NOMO-1 (cell line): ENCODE measurements at regions not wholly inside any gene's neighbourhood (a gene's known extent, or its start where the extent isn't known, plus 50 kb on each side); places are given as distances from the start of the nearest gene placed in this dataset.

Source experiments
- DNase-seq, 2 experiments: peaks; one replicate each; lab custom pipeline; 2025; ENCODE audit not compliant: unreplicated experiment in 2 of 2; lab: John Stamatoyannopoulos, UW

DNA sequence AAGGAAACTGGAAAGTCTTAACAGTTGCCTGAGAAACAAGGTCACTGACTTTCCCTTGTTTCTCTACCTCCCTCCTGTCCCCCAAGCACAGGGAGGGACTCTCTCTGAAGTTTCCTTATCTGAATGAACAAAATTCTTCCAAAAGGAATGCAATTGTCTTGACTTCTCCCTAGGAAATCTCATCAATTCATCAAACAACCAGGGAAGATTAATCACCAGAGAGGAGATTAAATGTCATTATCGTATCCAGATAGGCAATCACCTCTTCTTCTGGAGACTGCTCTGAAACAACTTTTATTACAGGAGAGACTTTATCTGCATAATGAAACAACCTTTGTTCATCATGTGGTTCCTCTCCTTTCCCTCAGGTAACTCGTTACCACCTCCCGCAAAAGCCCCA is 431.4 kb downstream of the SLC16A7 start:
- DNase-seq: no peak

DNA sequence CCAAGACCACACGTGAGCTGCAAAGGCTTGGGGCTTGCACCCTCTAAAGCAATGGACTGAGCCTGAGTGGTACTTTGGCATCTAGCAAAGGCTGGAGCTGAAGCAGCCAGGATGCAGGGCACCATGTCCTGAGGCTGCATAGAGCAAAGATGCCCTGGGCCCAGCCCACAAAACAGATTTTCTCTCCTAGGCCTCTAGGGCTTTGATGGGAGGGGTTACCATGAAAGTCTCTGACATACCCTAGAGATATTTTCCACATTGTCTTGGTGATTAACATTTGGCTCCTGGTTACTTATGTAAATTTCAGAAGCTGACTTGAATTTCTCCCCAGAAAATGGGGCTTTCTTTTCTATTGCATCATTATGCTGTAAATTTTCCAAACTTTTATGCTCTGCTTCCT is 438.3 kb downstream of the SLC16A7 start:
- DNase-seq: no peak

DNA sequence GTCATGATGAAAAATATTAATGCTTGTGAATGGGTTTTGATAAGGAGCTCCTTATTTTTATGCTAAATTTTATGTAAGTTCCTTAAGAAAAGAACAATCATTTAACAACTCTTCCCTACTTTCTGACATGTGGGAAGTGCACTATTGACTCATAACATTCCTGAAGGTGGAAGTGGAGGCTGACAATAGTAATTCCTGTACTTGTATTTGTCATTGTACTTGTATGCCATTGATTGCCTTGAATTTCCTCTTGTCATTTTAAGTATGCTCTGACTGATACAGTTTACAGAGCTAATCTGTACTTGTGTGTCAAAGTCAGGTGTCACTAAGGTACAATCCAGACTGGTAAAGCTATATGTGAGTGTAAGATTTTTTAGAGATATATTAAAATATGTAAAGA is 440.0 kb downstream of the SLC16A7 start:
- no peak for DNase-seq

DNA sequence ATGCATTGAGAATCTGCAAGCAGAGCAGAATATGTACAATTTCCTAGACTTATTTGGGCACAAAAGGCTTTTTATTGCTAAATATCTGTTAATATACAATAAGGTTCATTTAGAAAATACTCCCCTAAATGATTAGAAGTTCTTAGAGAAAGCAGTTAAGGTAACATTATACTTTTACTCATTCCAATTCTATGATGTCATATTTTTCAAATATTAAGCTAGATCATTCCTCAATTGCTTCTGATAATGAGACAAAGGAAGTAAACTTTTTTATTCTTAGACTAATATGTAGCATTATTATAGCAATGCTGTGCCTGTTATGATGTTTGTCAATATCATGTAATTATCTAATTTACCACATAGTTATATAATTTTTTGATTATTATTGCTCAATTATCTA is 447.0 kb downstream of the SLC16A7 start:
- no peak for DNase-seq

DNA sequence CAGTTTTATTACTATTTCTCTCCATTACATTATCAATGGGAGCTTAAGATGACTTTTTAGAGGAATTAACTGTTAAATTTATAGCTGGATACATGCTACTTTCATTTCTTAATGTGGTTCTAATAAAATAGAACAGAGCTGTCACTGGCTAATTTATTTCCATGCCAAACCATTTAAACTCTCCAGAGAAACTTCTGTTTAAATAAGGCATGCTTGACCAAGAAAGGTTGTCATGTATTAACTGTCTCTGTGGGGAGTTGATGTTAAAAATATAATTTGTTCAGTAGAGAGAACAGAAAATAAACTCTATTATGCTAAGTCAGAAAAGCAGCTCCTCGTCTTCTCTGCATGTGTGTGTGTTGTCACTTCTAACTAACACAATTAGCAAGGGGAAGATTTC is 447.4 kb downstream of the SLC16A7 start:
- DNase-seq: no peak

DNA sequence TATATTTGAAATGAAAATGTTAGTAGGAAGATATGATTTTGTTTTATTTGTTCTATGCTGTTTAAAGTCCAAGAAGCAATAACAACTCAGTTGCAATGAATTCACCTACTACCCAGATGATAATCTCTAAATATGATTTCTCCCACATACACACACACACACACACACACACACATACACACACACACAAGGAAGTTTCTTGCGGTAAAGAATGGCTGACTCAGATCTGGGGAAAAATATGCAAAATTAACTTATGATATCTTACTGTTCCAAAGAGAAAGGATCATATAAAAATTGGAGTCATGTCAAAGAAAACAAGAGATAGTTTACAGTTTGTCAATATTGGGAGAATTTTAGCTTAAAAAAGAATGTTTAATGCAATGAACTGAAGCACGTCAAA is 456.7 kb downstream of the SLC16A7 start:
- no peak for DNase-seq

DNA sequence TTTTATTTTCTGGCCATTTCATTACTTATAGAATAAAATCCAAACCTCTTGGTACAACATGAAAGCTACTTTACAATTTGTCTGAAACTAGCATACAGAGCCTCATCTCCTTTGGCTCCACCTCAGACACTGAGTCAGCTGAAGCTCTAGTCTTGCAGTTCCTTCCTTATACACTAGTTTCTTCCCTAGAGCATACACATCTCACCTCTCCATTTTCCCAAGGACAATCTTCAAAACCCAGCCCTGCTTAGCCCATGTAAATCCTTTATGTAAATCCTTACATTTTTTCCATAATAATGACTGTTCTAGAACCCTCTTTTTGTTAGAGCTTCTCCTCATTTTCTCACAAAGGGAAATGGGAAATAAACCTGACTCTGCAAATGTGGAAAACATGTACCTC is 463.4 kb downstream of the SLC16A7 start:
- no peak for DNase-seq

DNA sequence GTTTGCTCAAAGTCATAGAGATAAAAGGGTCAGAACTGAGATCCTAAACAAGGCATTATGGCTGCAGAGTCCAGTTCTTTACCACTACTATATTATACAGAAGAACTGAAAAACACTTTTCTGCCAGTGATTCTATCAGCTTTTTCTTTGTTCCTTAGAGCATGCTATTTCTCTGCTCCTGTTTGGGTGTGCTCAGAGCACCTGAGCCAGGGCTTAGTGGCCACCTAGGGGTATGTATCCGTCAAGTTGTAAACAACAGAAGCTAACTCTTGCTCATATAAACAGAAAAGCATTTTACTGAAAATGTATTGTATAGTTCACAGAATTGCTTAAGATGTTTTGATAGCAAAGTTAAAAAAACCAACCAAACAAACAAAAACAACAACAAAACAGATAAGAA is 470.8 kb downstream of the SLC16A7 start:
- no peak for DNase-seq

DNA sequence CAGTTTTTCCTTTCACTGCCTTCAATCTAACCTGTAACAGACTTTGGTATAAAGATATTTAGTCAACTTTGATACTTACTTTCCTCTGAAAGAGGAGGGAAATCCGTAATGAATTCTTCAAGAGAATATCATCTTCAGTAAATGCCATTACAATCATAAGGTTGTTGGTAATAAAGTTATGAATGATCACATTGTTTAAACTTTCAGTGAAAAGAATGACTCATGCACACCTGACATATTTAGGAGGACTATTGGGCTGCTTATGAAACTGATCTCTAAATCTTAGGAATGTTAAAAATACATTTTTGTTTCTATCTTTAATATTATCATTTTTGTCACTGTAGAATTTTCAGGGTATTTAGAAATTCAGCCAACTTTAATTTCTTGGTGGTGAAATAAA is 474.7 kb downstream of the SLC16A7 start:
- no peak for DNase-seq

DNA sequence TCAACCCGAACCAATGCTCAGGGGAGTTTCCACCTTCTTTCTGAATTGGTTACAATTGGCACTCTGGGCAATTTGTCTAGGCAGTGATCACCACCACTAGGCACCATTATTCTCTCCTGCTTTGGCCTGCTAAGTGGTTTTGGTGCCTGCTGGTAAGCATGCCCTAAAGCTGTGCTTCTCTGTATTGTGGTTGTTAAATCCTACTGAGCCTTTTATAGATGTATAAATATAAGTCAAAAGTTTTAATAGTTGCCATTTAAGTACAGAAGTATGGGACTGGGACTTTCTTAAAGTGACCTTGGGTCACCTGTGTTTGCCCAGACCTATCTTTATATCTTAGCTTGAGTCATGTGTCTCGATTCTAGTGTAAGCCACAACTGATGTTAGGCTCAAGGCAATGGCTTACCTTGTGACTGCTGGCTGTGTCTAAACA is 475.9 kb downstream of the SLC16A7 start:
- DNase-seq: no peak

DNA sequence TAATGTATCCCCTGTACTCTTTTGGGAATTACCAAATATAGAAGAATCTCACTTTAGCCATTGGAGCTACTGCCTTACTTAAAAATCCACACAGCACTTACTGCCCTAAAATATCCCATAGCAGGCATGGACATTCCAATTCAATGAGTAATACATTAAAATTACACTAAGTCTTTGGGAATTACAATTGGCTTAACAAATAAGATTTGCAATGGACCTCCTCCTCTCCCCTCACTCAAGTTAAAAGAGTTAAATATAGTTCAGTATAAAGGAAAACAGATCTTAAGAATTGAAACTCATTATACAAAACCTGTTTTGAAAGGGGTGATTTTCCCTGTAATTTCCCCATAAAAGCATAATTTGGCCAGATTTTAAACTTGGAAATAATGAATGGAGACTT is 477.1 kb downstream of the SLC16A7 start:
- no peak for DNase-seq

DNA sequence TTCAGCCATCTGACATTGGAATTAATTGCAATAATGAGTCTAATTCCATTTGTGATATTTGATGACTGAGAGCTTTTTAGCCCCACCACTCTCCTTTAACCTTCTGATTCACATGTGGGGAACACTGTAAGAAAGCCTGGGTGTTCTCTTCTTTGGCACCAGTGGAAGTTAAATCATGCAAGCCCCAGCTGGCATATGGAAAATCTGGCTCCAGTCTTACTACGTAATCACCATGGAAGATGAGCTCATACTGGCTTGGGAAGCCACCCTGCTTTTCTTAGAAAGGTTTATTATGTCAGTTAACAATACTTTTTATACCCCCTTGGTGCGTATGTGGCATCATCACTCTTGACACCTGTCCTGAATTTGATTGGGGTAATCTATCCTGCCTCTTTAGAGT is 479.3 kb downstream of the SLC16A7 start:
- no peak for DNase-seq

DNA sequence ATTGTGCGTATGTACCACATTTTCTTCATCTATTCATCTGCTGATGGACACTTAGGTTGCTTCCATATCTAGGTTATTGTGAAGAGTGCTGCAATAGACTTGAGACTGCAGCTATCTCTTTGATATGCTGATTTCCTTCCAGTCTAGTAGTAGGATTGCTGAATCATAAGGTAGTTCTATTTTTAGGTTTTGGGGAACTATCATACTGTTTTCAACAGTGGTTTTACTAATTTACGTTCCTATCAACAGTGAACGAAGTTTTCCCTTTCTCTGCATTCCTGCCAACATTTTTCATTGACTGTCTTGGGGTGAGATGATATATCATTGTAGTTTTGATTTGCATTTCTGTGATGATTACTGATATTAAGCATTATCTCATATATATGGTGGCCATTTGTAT is 482.2 kb downstream of the SLC16A7 start:
- DNase-seq: peak in 1 of 2 experiments; percentile 76

DNA sequence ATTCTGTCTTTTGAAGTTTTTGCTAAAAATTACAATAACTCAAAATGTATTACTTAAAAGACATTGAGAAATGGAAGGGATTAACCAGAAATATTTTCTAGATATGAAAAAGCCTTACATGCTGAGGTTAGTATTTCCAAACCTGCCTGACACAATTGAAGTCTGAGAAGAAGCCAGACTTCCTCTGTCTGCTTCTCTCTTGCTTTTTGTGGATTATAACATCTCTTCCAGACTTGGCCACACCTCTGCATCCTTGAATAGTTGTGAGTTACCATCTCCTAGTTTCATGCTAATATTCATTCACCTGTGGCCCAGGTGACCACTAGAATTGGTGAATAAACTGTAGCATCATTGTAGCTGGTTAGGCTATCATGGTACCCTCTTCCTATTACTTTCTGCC is 497.6 kb downstream of the SLC16A7 start:
- peak in 1 of 2 experiments; percentile 38 for DNase-seq

DNA sequence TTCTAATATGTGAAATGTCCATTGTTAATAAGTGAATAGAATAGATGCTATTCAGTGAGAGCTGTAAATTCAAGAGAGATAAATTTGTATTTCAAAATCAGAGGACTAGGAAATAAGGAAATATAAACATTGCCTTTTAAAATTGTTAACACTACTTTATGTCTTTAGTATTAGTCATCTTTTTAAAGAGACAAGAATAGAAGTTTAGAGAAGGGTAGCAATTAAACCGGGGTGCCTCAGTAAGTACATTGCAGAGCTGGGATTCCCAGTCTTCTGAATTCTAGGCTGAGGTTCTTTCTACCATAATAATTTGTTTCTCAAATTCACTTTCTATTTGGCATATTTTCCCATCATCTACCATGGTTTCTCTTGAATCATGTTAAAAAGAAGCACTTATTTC is 498.6 kb downstream of the SLC16A7 start:
- no peak for DNase-seq

DNA sequence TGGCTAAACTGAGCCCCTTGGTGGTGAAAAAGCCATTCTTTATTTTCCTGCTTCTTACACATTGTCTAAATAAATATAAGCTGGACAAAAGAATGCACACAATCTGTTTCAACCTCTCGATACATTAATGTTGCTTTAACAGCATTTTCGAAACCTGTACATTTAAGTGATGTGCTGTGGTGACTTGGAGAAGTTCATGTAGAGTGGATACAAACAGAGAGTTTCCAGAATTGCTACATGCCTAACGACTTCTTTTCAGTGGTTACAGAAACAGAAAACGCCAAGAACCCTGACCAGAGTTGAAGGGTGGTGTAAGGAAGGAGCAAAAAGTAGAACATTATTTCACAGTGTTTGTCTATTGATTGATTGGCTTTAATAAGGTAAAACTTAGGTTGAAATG is 500.9 kb downstream of the SLC16A7 start:
- DNase-seq: peak in 1 of 2 experiments; percentile 5

DNA sequence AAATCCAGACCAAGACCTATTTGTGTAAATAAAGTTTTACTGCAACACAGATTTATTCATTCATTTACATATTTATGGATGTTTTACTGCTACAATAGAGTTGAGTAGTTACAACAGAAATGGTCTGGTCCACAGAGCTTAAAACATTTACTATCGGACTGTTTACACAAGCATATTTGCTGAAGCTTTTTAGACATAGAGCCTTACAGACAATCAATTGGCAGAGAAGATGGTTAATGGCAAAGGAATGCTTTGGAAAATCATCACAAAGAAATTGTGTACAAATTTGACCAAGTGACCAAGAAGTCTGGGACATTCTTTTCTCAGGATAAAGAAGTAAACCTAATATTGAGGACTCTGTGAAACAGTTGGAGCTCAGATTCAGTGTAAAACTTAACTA is 504.3 kb downstream of the SLC16A7 start:
- no peak for DNase-seq

DNA sequence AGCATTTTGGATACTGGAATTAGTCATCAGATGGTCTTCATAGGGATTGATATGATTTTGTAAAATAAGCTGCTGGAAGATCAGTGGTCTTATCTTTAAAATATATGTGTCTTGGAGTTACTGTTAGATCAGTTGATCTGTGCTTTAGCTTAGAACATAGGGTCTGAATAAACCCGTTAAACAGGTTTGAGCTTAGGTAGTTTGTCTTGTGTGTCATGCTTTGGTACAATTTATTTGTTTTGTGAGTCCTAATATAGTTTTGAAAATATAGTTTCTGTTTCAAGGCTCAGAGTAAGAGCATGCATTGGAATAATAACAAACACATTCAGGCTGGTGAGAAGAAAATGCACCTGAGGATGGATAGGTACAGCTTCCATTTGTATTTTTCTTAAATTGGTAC is 505.0 kb downstream of the SLC16A7 start:
- no peak for DNase-seq

DNA sequence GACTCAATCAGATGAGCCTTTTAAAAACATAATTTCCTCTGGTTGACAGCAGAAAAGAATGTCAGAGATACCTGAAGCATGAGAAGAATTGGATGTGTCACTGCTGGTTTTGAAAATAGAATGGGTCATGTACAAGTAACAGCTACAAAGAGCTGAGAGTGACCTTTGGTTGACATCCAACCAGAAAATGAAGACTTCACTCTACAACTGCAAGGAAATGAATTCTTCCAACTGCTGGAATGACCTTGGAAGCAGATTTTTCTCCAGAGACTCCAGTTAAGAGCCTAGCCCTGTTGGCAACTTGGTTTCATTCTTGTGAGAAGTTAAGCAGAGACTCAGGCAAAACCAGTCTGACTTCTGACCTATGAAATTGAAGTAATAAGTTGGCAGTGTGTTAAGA is 505.9 kb downstream of the SLC16A7 start:
- DNase-seq: no peak

DNA sequence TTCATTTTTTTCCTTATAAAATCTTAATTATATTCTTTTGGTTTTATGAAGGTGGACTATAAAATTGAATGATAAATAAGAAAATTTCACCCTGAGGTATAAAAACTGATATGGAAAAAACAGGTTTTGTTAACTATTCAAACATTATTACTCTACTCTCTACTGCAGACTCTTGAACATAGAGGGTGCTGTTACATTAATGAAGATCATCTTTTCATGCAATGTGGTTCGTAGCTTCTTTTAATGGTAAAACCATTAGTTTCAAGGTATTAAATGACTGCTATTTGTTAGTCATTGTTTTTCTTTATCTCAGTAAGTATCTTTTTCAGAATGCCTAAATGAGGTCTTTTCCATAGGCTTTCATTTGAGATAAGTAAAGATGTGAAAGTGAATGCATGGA is 510.4 kb downstream of the SLC16A7 start:
- DNase-seq: no peak

DNA sequence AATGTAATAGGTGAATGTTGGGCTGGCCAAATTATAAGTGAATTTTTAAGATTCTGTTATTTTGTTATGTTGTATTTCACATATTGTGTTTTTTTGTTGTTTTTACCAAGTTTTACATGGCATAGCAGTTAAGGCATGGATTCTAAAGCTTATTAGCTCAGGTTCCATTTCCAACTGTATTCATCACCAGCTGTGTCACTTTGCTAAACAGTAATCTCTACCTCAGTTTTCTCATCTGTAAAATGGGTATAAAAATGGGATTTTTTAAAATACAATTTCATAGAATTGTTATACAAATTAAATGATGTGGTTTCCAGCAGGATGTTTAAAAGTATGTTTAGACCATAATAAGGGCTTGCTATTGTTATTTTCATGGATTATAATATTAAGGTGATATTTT is 512.2 kb downstream of the SLC16A7 start:
- no peak for DNase-seq

DNA sequence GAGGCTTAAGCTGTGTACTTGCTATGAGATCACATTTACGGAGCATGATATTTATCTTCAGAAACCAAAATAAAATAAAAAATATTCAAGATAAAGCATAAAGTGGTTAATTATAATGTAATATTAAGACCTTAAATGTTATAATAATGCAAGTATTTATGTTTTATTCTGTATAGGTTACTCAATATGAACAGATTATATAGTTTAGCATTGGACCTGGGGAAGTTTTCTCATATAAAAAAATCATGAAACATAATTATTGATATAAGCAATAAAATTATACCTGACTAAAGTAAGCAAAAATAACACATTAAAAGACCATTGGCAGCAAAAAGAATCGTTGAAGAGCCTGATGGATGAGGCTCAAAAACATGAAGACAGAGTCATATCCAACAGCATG is 516.2 kb downstream of the SLC16A7 start:
- DNase-seq: no peak

DNA sequence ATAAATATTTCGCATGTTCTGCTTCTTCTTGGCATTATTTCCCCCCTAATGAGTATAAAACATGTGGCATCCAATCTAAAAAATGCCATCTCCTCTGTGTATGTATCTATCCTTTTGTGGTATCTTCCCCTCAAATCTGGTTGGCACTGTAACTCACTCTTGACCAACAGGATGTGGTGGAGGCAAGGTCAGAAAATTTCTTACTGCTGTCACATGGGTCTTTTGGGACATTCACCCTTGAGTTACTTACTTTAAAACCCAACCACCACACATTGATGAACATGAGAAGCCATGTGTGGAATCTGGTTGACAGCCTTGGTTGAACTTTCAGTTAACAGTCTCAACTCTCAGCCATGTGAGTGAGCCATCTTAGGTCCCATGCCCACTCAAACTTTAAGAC is 516.9 kb downstream of the SLC16A7 start:
- DNase-seq: no peak

DNA sequence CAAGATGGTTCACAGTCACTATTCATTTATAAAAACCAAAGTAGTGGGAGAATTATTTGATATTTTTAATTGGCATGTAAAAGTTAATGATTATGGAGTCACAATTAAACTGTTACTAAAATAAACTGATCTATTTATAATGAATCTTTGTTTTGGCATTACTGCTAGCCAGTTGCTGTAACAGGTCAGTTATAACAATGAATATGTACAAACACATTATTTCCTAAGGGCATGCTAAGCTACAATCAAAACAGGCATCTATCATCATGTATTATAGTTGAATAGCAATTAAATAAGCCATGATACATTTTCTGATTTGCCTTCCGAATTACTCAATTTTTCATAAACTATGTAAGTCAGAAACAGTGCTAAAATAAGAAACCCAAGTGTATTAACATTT is 518.3 kb downstream of the SLC16A7 start:
- DNase-seq: no peak
